Stimulated activated effector memory CD8-positive, alpha-beta T cell treated with anti-CD3 and anti-CD28 coated beads, Interleukin-12 subunit alpha, Interleukin-12 subunit beta, amount 100 ng/mL, for 72 hours (primary cell): ENCODE measurements at regions not wholly inside any gene's neighbourhood (a gene's known extent, or its start where the extent isn't known, plus 50 kb on each side); places are given as distances from the start of the nearest gene placed in this dataset.

Experiments
- ATAC-seq: fragments of 150-1000 bp; cut with Tn5 transposase; 2 replicates; pipeline ENCODE4 v1.10.0; 2021
- DNase-seq, 2 donors: peaks; one replicate each; pipeline ENCODE4 v3.0.0; 2021 to 2022; ENCODE audit warnings: low spot score in 2 of 2
- H3K27ac Mint-ChIP-seq: one replicate; pipeline ENCODE4 v1.8.0; 2022; ENCODE audit warnings: mild to moderate bottlenecking, mixed read lengths
- H3K36me3 Mint-ChIP-seq: one replicate; pipeline ENCODE4 v1.8.0; 2022; ENCODE audit warnings: mild to moderate bottlenecking, mixed read lengths
- H3K4me1 Mint-ChIP-seq: one replicate; pipeline ENCODE4 v1.8.0; 2022; ENCODE audit warnings: mixed read lengths
- H3K4me3 Mint-ChIP-seq: one replicate; pipeline ENCODE4 v1.8.0; 2022; ENCODE audit warnings: mild to moderate bottlenecking, mixed read lengths
- H3K9me3 Mint-ChIP-seq: one replicate; pipeline ENCODE4 v1.8.0; 2022; ENCODE audit warnings: mixed read lengths

DNA sequence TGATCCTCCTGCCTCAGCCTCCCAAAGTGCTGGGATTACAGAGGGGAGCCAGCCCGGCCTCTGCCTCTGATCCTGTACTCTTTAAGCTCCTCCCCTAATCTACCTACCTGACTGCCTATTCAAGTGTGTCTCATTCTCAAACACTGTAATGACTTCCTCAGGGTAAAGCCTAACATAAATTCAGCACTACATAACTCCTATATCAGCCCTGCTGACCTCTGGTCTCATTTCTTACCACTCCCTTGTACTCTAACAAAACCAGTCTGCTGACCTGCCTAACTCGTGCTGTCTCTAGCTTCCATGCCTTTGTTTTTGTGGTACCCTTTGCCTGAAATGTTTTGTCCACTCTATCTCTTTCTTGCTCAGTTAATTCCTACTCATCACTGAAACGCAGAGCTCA lies 172.1 kb upstream of the IL12A start:
- no peak overlapping the region for H3K27ac Mint-ChIP-seq
- ATAC-seq (no peak), DNase-seq (no peak)
- H3K4me3 Mint-ChIP-seq = no peak overlapping the region
- no peaks in the 10 kb centered on the region for H3K4me1 Mint-ChIP-seq
- H3K9me3 Mint-ChIP-seq = no peaks in the 10 kb centered on the region
- no peaks in the 10 kb centered on the region for H3K36me3 Mint-ChIP-seq

DNA sequence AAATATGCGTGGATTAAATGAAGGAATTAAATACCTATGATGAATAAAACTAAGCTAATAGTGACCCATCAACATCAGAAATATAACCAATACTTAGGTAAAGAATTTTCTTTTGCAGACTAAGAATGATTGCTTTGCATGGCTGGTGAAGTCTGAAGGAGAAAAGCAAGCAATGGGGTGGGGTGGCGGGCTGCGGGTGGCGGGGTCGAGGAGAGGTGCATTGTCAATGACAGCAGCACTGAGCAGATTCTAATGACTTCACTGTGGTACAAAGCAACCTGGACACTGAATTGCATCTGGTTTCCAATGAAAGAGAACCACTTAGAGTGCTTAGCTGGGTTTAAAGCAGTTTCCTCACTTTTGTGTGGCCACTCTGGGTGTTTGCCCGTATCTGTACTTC lies 171.5 kb upstream of the IL12A start:
- DNase-seq (no peak), ATAC-seq (no peak)
- Mint-ChIP-seq H3K4me1 (no peaks in the 10 kb centered on the region), H3K9me3 (no peaks in the 10 kb centered on the region), H3K27ac (no peak overlapping the region), H3K36me3 (no peaks in the 10 kb centered on the region), H3K4me3 (no peak overlapping the region)

DNA sequence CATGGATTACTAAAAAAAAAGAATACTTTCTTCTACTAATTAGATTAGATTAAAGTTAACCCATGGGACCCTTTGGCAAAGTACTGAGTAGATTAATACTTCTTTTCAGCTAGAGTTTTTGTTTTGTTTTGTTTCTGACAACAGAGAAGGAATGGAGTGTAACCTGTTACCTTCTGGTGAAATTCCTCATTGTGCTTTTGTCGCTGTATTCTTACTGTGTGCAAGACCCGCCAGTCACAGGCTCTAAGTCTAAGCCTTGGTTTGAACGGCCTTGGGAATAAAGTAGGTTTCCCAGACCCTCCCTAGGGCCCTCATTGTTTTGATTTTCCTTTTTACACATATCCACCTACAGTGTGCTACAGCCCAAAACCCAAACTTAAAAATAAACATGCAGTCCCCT lies 171.1 kb upstream of the IL12A start:
- DNase-seq = no peak
- Mint-ChIP-seq H3K9me3 (no peaks in the 10 kb centered on the region), H3K4me1 (no peaks in the 10 kb centered on the region), H3K36me3 (no peaks in the 10 kb centered on the region), H3K27ac (no peak overlapping the region), H3K4me3 (no peak overlapping the region)
- no peak for ATAC-seq

- DNase-seq (no peak), ATAC-seq (peak; percentile 25)
- Mint-ChIP-seq H3K27ac (no peak overlapping the region), H3K4me1 (no peaks in the 10 kb centered on the region), H3K36me3 (no peaks in the 10 kb centered on the region), H3K9me3 (no peaks in the 10 kb centered on the region), H3K4me3 (no peak overlapping the region)
Observed at GRCh38 chr3:159818399-159818798, 170.2 kb upstream of the IL12A start.

- no peak overlapping the region for H3K4me3 Mint-ChIP-seq
- no peaks in the 10 kb centered on the region for H3K4me1 Mint-ChIP-seq
- no peaks in the 10 kb centered on the region for H3K36me3 Mint-ChIP-seq
- DNase-seq (no peak), ATAC-seq (no peak)
- no peak overlapping the region for H3K27ac Mint-ChIP-seq
- H3K9me3 Mint-ChIP-seq = no peaks in the 10 kb centered on the region
Observed at GRCh38 chr3:159818997-159819500, 169.6 kb upstream of the IL12A start.

GRCh38 chr3:159819676-159820075 lies 169.0 kb upstream of the IL12A start:
- DNase-seq = no peak
- Mint-ChIP-seq H3K27ac (no peak overlapping the region), H3K36me3 (no peaks in the 10 kb centered on the region)

GRCh38 chr3:159821110-159821509 lies 167.5 kb upstream of the IL12A start:
- DNase-seq (no peak), ATAC-seq (no peak)
- H3K9me3 Mint-ChIP-seq = no peaks in the 10 kb centered on the region
- H3K36me3 Mint-ChIP-seq = no peaks in the 10 kb centered on the region
- H3K4me1 Mint-ChIP-seq = no peaks in the 10 kb centered on the region
- H3K27ac Mint-ChIP-seq = no peak overlapping the region
- no peak overlapping the region for H3K4me3 Mint-ChIP-seq

More at GRCh38 chr3:159819676-159820075, 169.0 kb upstream of the IL12A start:
- no peak overlapping the region for H3K4me3 Mint-ChIP-seq
- no peaks in the 10 kb centered on the region for H3K4me1 Mint-ChIP-seq
- no peak for ATAC-seq
- no peaks in the 10 kb centered on the region for H3K9me3 Mint-ChIP-seq

GRCh38 chr3:159821736-159822135 lies 166.9 kb upstream of the IL12A start:
- Mint-ChIP-seq H3K9me3 (no peaks in the 10 kb centered on the region), H3K4me1 (no peaks in the 10 kb centered on the region), H3K4me3 (no peak overlapping the region), H3K36me3 (no peaks in the 10 kb centered on the region), H3K27ac (no peak overlapping the region)
- no peak for ATAC-seq
- DNase-seq = no peak

- no peaks in the 10 kb centered on the region for H3K9me3 Mint-ChIP-seq
- DNase-seq = no peak
- no peak for ATAC-seq
- H3K36me3 Mint-ChIP-seq = no peaks in the 10 kb centered on the region
- no peak overlapping the region for H3K27ac Mint-ChIP-seq
- H3K4me3 Mint-ChIP-seq = no peak overlapping the region
- no peaks in the 10 kb centered on the region for H3K4me1 Mint-ChIP-seq
Observed at GRCh38 chr3:159823780-159824179, 164.9 kb upstream of the IL12A start.

DNA sequence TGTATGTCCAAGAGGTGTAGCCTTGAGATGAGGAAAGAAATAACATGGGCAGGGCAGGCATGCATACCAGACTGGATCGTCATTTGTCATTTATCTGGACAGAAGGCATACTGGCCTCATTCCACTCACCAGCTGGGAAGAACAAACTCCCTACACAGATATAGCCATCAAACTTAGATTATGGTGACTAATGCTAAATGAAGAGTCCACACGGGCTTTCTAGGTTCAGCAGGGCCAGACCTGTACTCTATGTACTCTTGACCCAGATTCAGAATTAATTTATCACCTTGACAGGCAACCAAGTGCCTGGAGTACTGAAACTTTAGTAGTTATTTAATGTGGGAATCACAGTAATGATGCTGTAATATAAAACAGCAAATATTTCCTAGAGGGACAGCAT lies 164.3 kb upstream of the IL12A start:
- ATAC-seq (no peak), DNase-seq (no peak)
- H3K9me3 Mint-ChIP-seq = no peaks in the 10 kb centered on the region
- no peaks in the 10 kb centered on the region for H3K36me3 Mint-ChIP-seq
- H3K27ac Mint-ChIP-seq = no peak overlapping the region
- no peak overlapping the region for H3K4me3 Mint-ChIP-seq
- H3K4me1 Mint-ChIP-seq = no peaks in the 10 kb centered on the region

GRCh38 chr3:159825216-159825854 lies 163.3 kb upstream of the IL12A start:
- H3K27ac Mint-ChIP-seq = no peak overlapping the region
- ATAC-seq (no peak), DNase-seq (no peak)
- no peaks in the 10 kb centered on the region for H3K36me3 Mint-ChIP-seq
- H3K9me3 Mint-ChIP-seq = no peaks in the 10 kb centered on the region
- no peaks in the 10 kb centered on the region for H3K4me1 Mint-ChIP-seq
- no peak overlapping the region for H3K4me3 Mint-ChIP-seq

DNA sequence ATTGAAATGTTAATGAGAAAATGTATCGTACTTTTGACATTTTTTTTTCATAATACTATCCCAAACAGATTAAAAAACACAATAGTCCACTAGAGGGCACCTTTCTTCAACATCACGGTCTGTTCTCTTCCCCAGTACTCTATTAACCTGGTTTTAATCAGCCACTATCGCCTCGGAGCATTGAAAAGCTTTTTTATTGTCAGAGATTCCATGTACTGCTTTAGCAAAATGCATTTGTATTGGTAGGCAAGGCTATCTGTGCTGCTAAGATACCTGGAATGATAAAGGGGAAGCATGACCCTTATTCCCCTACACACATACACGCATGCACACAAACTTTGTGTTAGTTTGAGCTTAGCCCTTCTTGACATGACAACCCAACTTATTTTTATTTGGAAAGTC lies 160.1 kb upstream of the IL12A start:
- Mint-ChIP-seq H3K4me3 (no peak overlapping the region), H3K36me3 (no peaks in the 10 kb centered on the region), H3K4me1 (no peaks in the 10 kb centered on the region), H3K27ac (no peak overlapping the region), H3K9me3 (no peaks in the 10 kb centered on the region)
- no peak for ATAC-seq
- no peak for DNase-seq

GRCh38 chr3:159829056-159829455 lies 159.6 kb upstream of the IL12A start:
- Mint-ChIP-seq H3K9me3 (no peaks in the 10 kb centered on the region), H3K4me3 (no peak overlapping the region), H3K27ac (no peak overlapping the region), H3K4me1 (no peaks in the 10 kb centered on the region), H3K36me3 (no peaks in the 10 kb centered on the region)
- no peak for ATAC-seq
- no peak for DNase-seq

DNA sequence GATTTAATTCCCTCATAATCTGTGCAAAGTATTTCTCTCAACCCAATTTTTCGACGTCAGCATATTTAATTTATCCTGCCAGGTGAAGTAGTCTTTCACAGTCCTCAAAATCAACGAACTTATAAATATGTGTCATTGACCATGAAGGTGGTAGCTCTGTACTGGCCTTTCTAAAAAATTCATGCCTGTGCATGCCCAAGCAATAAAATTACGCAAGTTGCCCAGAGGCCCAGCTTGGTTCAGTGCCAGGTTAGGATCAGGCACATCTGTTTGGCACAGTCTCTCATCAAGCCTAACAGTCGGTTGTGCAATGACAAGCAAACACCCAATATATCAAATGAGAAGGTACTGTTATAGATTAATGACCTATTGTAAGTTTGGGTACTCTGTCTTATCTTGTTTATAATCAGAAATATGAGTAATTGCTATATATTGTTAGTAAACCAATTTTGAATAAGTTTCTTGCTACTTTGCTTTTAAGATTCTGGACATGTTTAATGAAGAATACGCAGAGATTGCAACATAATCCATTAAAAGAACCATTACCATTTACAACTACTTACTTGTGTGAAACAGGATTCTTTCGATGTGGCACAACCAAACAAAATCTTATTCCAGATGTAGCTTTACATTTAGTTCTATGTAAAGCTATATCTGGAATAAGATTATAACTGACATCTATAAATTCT lies 159.0 kb upstream of the IL12A start:
- Mint-ChIP-seq H3K4me3 (no peak overlapping the region), H3K4me1 (no peaks in the 10 kb centered on the region), H3K36me3 (no peaks in the 10 kb centered on the region), H3K27ac (no peak overlapping the region), H3K9me3 (no peaks in the 10 kb centered on the region)
- DNase-seq (no peak), ATAC-seq (no peak)

DNA sequence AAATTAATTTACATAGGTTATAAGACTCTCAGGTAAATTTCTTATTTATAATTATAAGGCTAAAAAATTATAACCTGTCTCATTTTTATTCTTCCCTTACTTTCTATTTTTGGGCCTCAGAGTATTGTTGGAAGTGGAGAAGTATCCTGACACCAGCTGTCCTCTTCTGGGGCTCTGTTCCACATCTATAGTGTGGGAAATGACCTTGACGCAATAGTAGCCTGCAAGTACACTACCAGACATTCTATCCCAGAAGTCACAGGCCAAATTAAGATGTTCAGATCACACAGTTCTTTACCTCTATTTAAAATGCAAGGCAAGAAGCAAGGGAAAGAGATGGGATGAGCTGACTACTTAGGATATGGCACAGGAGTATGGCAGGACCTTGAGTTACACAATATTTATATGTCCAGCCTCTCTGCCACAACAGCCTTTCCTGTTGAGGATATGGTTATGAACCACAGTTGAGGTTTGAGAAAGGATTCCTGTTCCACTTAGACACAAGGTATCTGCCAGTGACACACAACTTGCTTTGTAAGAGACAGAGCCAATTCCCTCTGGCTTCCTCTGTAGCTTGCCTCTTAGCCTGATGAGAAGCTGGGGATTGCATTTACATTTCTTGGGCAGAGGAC lies 158.0 kb upstream of the IL12A start:
- no peak overlapping the region for H3K27ac Mint-ChIP-seq
- no peak for DNase-seq
- H3K36me3 Mint-ChIP-seq = no peaks in the 10 kb centered on the region

GRCh38 chr3:159831466-159831865 lies 157.2 kb upstream of the IL12A start:
- ATAC-seq = no peak
- no peak for DNase-seq
- Mint-ChIP-seq H3K4me3 (no peak overlapping the region), H3K9me3 (no peaks in the 10 kb centered on the region), H3K27ac (no peak overlapping the region), H3K36me3 (no peaks in the 10 kb centered on the region), H3K4me1 (no peaks in the 10 kb centered on the region)

More for the DNA sequence above, 158.0 kb upstream of the IL12A start:
- no peak overlapping the region for H3K4me3 Mint-ChIP-seq
- H3K4me1 Mint-ChIP-seq = no peaks in the 10 kb centered on the region
- H3K9me3 Mint-ChIP-seq = no peaks in the 10 kb centered on the region
- no peak for ATAC-seq
